PC-3 (cell line): ENCODE measurements at regions not wholly inside any gene's neighbourhood (a gene's known extent, or its start where the extent isn't known, plus 50 kb on each side); places are given as distances from the start of the nearest gene placed in this dataset.

ENCODE experiments used
- CTCF ChIP-seq: fragments of 300-600 bp; sonication (generic); conservative IDR thresholded peaks from 2 replicates; pipeline ENCODE4 v1.5.1; 2017; ENCODE audit warnings: antibody characterized with exemption, low read depth, mild to moderate bottlenecking, low read length
- EZH2 ChIP-seq: fragments of 300-600 bp; sonication (generic); IDR thresholded peaks from one replicate; pipeline ENCODE4 v1.6.1; 2017; ENCODE audit warnings: antibody characterized with exemption, mild to moderate bottlenecking, low read length; ENCODE audit not compliant: unreplicated experiment
- EZH2phosphoT487 ChIP-seq: fragments of 300-600 bp; sonication (generic); IDR thresholded peaks from 2 replicates; pipeline ENCODE4 v1.6.1; 2018; ENCODE audit warnings: mild to moderate bottlenecking, antibody characterized with exemption, low read length, borderline replicate concordance

- no peak for TF ChIP-seq CTCF
- no peak for TF ChIP-seq EZH2
- no peak for TF ChIP-seq EZH2phosphoT487
These were observed 298.8 kb downstream of the ETNK1 start for GRCh38 chr12:22923768-22924167.
